HepG2 (cell line): ENCODE measurements at regions not wholly inside any gene's neighbourhood (a gene's known extent, or its start where the extent isn't known, plus 50 kb on each side); places are given as distances from the start of the nearest gene placed in this dataset.

ENCODE experiments used
- ATAC-seq: fragments of 200-7000 bp; cut with Tn5 transposase; 3 replicates; pipeline ENCODE4 v1.9.1; 2020; ENCODE audit warnings: mild to moderate bottlenecking, moderate library complexity
- BruUV-seq: library from RNA; stranded (reverse); fragments of 400-500 nt; replicated peaks from 2 replicates; lab custom pipeline; 2021; lab: Mats Ljungman, UMichigan
- CTCF ChIA-PET: fragments of 300-600 bp; formaldehyde crosslinking; extraction: SDS; loops from one replicate; lab custom pipeline; 2021; ENCODE audit warnings: low total read pairs, inconsistent platforms, low intra/inter-chr PET ratio; lab: Yijun Ruan, JAX
- POLR2A ChIA-PET: fragments of 350-600 bp; sonication (Branson Sonifier 250); formaldehyde crosslinking; loops from one replicate; lab custom pipeline; 2020; ENCODE audit warnings: antibody characterized with exemption, inconsistent platforms; lab: Yijun Ruan, JAX
- DNase-seq: peaks from one replicate; pipeline ENCODE4 v3.0.0-alpha.2; 2015; ENCODE audit warnings: low spot score
- FAIRE-seq: peaks from 3 replicates; lab custom pipeline; 2011; peaks lifted over from hg19 to GRCh38; lab: Jason Lieb, UNC
- H2AFZ ChIP-seq: one replicate; pipeline ENCODE4 v1.6.1; 2011; ENCODE audit warnings: low read length, inconsistent platforms
- H3K27ac ChIP-seq: fragments of 300-600 bp; 3 replicates; pipeline ENCODE4 v1.8.0; 2011; ENCODE audit warnings: mixed run types, mild to moderate bottlenecking, mixed read lengths, low read length, inconsistent platforms; ENCODE audit not compliant: insufficient read depth; ENCODE audit errors: extremely low read length
- H3K27me3 ChIP-seq, 2 experiments: fragments of 200-600 bp in 1 of 2; 2 replicates in 1 of 2; 3 replicates in 1 of 2; pipeline versions ENCODE4 v1.6.0 to v1.8.0; 2011; ENCODE audit warnings: low read length in 2 of 2, mild to moderate bottlenecking in 2 of 2, moderate library complexity in 2 of 2, inconsistent platforms in 1 of 2; ENCODE audit not compliant: insufficient read depth in 2 of 2, control insufficient read depth in 1 of 2
- H3K36me3 ChIP-seq, 2 experiments: fragments of 200-600 bp in 1 of 2; replicated peaks in 1 of 2; 2 replicates in 1 of 2; 3 replicates in 1 of 2; pipeline versions ENCODE4 v1.5.1 to v1.8.0; 2011; ENCODE audit warnings: low read length in 2 of 2, inconsistent platforms in 1 of 2; ENCODE audit not compliant: insufficient read depth in 2 of 2, control insufficient read depth in 1 of 2
- H3K4me1 ChIP-seq: 2 replicates; pipeline ENCODE4 v1.5.1; 2012; ENCODE audit warnings: low read length, inconsistent platforms; ENCODE audit not compliant: insufficient read depth
- H3K4me2 ChIP-seq: 2 replicates; pipeline ENCODE4 v1.6.0; 2011; ENCODE audit warnings: low read depth, low read length, inconsistent platforms
- H3K4me3 ChIP-seq, 3 experiments: fragments of 200-600 bp in 1 of 3; sonication (generic), shearing (Covaris generic) in 1 of 3; replicated peaks in 1 of 3; 2 replicates each; pipeline ENCODE4 v1.5.1; 2011 to 2016; ENCODE audit warnings: low read length in 3 of 3, inconsistent platforms in 2 of 3, low read depth in 2 of 3, mild to moderate bottlenecking in 2 of 3, control low read depth in 1 of 3, mixed read lengths in 1 of 3; ENCODE audit not compliant: insufficient read depth in 1 of 3
- H3K79me2 ChIP-seq: one replicate; pipeline ENCODE4 v1.6.1; 2011; ENCODE audit warnings: low read length, inconsistent platforms; ENCODE audit not compliant: insufficient read depth
- H3K9ac ChIP-seq: 2 replicates; pipeline ENCODE4 v1.6.0; 2011; ENCODE audit warnings: mild to moderate bottlenecking, low read depth, low read length, inconsistent platforms; ENCODE audit not compliant: insufficient read depth
- H3K9me3 ChIP-seq: 2 replicates; pipeline ENCODE4 v1.5.1; 2012; ENCODE audit warnings: mild to moderate bottlenecking, low read length
- H4K20me1 ChIP-seq: 2 replicates; pipeline ENCODE4 v1.6.0; 2011; ENCODE audit warnings: inconsistent platforms, mild to moderate bottlenecking, low read length, moderate library complexity; ENCODE audit not compliant: insufficient read depth
- ATF2 ChIP-seq: sonication (generic); formaldehyde crosslinking; IDR thresholded peaks from 2 replicates; pipeline ENCODE4 v1.4.0; 2020; ENCODE audit warnings: missing genetic modification reagents
- KDM2A ChIP-seq: sonication (generic); formaldehyde crosslinking; IDR thresholded peaks from 2 replicates; pipeline ENCODE4 v1.4.0; 2020; ENCODE audit warnings: low read depth, missing genetic modification reagents, borderline replicate concordance
- MED1 ChIP-seq: sonication (generic); formaldehyde crosslinking; IDR thresholded peaks from 2 replicates; pipeline ENCODE4 v1.4.0; 2020; ENCODE audit warnings: missing genetic modification reagents
- MXI1 ChIP-seq: IDR thresholded peaks from 3 replicates; pipeline ENCODE4 v1.6.1; 2012; ENCODE audit warnings: low read depth, low read length, inconsistent platforms, borderline replicate concordance
- MZF1 ChIP-seq: sonication (generic); formaldehyde crosslinking; IDR thresholded peaks from 2 replicates; pipeline ENCODE4 v1.8.1; 2023; ENCODE audit warnings: mild to moderate bottlenecking, missing genetic modification reagents, borderline replicate concordance
- NRL ChIP-seq: sonication (generic); formaldehyde crosslinking; IDR thresholded peaks from 2 replicates; pipeline ENCODE4 v1.5.0; 2020; ENCODE audit warnings: missing genetic modification reagents, mild to moderate bottlenecking, moderate library complexity, borderline replicate concordance
- RFXANK ChIP-seq: IDR thresholded peaks from 2 replicates; pipeline ENCODE4 v1.6.1; 2016
- UBTF ChIP-seq: sonication (generic); formaldehyde crosslinking; IDR thresholded peaks from 2 replicates; pipeline ENCODE4 v1.4.0; 2020; ENCODE audit warnings: mild to moderate bottlenecking, missing genetic modification reagents
- ZNF784 ChIP-seq: sonication (generic); formaldehyde crosslinking; IDR thresholded peaks from 2 replicates; pipeline ENCODE4 v1.5.1; 2020; ENCODE audit warnings: missing genetic modification reagents, mild to moderate bottlenecking, borderline replicate concordance
- in situ Hi-C: cut with HindIII; loops from 2 replicates; pipeline ENCODE4 v1.10.0; 2017; ENCODE audit warnings: low pct_unique_long_range_greater_than_20kb; ENCODE audit not compliant: extremely low pct_ligation_motif_present
- intact Hi-C: fragments of 100-400 bp; cut with micrococcal nuclease; formaldehyde crosslinking; loops from one replicate; pipeline ENCODE4 v1.10.0; 2022; ENCODE audit not compliant: unreplicated experiment
- TF ChIP-seq, protein P1 (sequence below): sonication (generic); formaldehyde crosslinking; IDR thresholded peaks from 2 replicates; pipeline ENCODE4 v1.4.0; 2020; ENCODE audit warnings: mild to moderate bottlenecking, missing genetic modification reagents

GRCh38 chr11:25163421-25163820, 666.6 kb downstream of the LUZP2 start:
- H3K27ac ChIP-seq = no peak overlapping the region
- no peak overlapping the region for H3K4me2 ChIP-seq
- no peaks in the 10 kb centered on the region for H3K36me3 ChIP-seq
- peaks cover 38% of the 10 kb centered on the region for H3K9me3 ChIP-seq
- POLR2A ChIA-PET = no interaction called here
- no peaks in the 10 kb centered on the region for H3K79me2 ChIP-seq
- TF ChIP-seq MZF1 (CRISPR knock-in tag) (no peak), RFXANK (CRISPR knock-in tag) (no peak), ZNF784 (CRISPR knock-in tag) (no peak), UBTF (CRISPR knock-in tag) (no peak), KDM2A (CRISPR knock-in tag) (no peak), NRL (CRISPR knock-in tag) (no peak), MXI1 (no peak), ATF2 (CRISPR knock-in tag) (no peak), MED1 (CRISPR knock-in tag) (no peak)
- TF ChIP-seq, protein P1, sequence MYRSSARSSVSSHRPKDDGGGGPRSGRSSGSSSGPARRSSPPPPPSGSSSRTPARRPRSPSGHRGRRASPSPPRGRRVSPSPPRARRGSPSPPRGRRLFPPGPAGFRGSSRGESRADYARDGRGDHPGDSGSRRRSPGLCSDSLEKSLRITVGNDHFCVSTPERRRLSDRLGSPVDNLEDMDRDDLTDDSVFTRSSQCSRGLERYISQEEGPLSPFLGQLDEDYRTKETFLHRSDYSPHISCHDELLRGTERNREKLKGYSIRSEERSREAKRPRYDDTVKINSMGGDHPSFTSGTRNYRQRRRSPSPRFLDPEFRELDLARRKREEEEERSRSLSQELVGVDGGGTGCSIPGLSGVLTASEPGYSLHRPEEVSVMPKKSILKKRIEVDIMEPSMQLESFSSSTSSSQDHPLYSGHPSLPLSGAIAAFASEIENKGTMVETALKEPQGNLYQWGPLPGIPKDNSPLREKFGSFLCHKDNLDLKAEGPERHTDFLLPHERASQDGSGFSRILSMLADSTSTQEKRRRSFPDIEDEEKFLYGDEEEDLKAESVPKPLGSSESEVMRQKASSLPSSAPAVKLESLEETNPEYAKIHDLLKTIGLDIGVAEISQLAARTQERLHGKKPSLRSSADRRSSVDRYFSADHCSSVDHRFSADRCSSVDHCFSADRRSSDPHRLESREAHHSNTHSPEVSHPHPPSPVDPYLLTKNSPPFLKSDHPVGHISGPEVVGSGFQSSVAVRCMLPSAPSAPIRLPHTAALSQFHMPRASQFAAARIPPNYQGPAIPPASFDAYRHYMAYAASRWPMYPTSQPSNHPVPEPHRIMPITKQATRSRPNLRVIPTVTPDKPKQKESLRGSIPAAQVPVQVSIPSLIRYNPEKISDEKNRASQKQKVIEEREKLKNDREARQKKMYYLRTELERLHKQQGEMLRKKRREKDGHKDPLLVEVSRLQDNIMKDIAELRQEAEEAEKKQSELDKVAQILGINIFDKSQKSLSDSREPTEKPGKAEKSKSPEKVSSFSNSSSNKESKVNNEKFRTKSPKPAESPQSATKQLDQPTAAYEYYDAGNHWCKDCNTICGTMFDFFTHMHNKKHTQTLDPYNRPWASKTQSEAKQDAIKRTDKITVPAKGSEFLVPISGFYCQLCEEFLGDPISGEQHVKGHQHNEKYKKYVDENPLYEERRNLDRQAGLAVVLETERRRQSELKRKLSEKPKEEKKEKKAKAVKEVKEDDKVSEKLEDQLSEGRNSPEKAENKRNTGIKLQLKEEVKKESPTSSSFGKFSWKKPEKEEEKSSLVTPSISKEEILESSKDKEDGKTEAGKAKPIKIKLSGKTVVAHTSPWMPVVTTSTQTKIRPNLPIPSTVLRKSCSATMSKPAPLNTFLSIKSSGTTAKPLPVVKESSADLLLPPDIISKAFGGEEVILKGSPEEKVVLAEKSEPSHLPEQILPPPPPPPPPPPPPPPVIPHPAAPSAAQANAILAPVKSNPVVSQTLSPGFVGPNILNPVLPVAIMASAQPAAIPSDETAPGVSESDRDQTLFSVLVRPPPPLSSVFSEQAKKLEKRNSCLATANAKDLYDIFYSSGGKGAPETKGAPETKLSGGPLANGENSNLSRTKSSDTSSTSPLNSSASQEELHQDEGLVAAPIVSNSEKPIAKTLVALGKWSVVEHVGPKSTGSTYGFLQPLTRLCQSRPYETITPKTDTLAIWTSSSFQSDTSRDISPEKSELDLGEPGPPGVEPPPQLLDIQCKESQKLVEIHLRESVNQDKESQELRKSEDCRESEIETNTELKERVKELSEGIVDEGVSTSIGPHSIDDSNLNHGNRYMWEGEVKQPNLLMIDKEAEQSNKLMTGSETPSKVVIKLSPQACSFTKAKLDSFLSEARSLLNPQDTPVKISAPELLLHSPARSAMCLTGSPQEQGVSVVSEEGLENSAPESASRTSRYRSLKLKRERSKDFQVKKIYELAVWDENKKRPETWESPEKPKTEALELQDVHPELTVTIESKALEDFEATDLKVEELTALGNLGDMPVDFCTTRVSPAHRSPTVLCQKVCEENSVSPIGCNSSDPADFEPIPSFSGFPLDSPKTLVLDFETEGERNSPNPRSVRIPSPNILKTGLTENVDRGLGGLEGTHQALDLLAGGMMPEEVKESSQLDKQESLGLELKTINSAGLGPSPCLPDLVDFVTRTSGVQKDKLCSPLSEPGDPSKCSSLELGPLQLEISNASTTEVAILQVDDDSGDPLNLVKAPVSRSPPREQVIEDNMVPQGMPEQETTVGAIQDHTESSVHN = no peak
- no peaks in the 10 kb centered on the region for H3K4me1 ChIP-seq
- no peaks in the 10 kb centered on the region for H4K20me1 ChIP-seq
- FAIRE-seq (no peak), ATAC-seq (no peak), DNase-seq (no peak)
- in situ Hi-C loops = no loop called here
- no peak overlapping the region for H3K9ac ChIP-seq
- CTCF ChIA-PET = no interaction called here
- H3K4me3 ChIP-seq = no peak overlapping the region
- BruUV-seq = no TSS peak
- intact Hi-C loops = no loop called here
- no peak overlapping the region for H2AFZ ChIP-seq
- H3K27me3 ChIP-seq = no peaks in the 10 kb centered on the region
